GM19025 (cell line): ENCODE measurements at regions not wholly inside any gene's neighbourhood (a gene's known extent, or its start where the extent isn't known, plus 50 kb on each side); places are given as distances from the start of the nearest gene placed in this dataset.

Experiments
- ATAC-seq: cut with Tn5 transposase; IDR thresholded peaks from one replicate; pipeline ENCODE4 v1.9.1; 2021; ENCODE audit warnings: mild to moderate bottlenecking, low read depth, moderate library complexity; ENCODE audit not compliant: unreplicated experiment

GRCh38 chr4:23674694-23675093 is 215.2 kb downstream of the PPARGC1A start:
- no peak for ATAC-seq

- no peak for ATAC-seq
Observed at GRCh38 chr4:23667659-23668058, 222.2 kb downstream of the PPARGC1A start.

- ATAC-seq: no peak
Observed at GRCh38 chr4:23660865-23661264, 229.0 kb downstream of the PPARGC1A start.

- ATAC-seq: no peak
Observed at GRCh38 chr4:23654791-23655190, 235.1 kb downstream of the PPARGC1A start.

DNA sequence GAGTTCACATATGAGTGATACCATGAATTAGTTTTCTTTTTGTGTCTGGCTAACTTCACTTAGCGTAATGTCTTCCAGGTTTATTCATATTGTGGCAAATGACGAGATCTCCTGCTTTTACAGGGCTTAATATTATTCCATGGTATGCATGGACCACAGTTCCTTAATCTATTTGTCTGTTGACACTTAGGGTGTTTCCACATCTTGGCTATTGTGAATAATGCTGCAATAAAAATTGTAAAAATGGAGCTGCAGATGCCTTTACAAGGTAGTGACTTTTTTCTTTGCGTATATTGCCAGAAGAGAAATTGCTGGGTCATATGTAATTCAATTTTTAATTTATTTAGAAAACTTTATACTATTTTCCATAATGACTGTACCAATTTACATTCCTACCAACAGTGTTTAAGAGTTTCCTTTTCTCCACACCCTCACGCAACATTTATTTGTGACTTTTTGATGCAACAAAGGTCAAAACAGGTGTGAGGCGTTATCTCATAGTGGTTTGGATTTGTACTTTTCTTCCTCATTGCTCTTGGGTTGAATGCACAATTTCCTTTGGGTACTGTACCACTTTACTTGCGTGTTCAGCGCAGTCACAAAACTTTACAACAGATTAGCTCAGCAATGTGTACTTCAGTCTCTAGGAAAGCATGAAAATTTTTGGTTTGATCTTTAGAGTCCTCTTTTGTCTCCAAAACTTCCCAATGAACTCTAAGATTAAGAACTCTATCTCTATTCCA is 240.8 kb downstream of the PPARGC1A start:
- ATAC-seq: no peak

DNA sequence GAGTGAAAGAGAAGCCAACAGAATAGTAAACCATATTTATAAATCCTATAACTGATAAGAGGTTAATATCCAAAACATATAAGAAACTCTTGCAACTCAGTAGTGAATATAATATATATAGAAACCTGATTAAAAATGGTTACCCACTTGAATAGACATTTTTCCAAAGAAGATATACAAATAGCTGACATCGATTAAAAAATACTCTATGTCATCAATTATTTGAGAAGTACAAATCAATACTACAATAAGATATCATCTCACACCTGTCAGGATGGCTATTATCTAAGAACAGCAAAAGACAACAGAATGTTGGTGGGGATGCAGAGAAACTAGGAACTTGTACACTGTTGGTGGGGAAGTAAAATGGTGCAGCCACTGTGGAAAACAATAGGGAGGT is 254.4 kb downstream of the PPARGC1A start:
- ATAC-seq: no peak

DNA sequence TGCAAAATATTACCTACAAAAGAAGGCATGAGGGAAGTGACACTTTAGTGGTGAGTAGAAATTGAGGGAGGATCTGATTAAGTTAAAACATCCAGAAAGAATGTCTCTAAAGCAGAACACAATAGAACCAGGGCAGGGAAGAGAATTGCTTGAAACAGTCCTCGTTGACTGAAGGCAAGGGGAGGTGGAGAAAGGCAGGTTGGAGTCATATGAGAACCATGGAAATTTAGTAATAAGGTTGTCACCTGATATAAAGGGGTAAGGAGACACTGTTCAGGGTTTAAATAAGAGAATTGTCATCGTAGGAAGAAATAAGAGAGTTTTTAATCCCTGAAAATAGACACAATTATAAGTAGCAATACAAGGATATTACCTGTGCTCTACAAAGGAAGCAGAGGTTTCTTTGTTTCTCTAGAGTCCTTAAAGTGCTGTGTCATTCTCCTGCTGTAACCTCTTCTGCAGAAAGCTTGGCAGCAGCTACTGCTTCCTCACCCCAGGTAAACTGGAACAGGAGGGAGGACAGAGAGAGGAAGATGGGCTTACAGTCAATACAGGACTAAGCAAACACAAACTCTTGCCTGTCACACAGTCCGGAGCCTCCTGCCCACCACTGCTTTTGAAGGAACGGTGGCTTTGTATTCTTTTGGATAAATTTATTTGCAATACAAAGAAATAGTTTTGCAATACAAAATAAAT is 258.4 kb downstream of the PPARGC1A start:
- no peak for ATAC-seq

DNA sequence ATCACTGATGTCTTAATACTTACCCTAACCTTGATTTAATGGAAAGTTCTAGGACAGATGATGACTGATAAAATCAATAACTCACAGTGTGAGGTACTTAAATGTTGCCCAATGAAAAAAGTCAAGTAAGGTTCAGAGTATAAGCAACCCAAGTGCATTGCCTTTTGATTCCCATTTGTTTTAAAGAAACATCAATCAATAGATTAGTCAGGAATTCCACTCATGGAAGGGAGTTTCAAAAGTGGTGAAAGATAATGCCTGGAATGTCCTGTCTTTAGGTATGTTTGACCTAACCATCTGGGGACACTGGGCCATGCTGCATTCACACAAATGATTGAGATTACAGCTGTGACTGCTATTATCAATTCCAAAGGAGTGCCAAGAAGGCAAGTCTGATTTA is 259.7 kb downstream of the PPARGC1A start:
- no peak for ATAC-seq

- ATAC-seq: no peak
Observed at GRCh38 chr4:23629421-23629820, 260.4 kb downstream of the PPARGC1A start.

- no peak for ATAC-seq
Observed at GRCh38 chr4:23614284-23614892, 275.5 kb downstream of the PPARGC1A start.

DNA sequence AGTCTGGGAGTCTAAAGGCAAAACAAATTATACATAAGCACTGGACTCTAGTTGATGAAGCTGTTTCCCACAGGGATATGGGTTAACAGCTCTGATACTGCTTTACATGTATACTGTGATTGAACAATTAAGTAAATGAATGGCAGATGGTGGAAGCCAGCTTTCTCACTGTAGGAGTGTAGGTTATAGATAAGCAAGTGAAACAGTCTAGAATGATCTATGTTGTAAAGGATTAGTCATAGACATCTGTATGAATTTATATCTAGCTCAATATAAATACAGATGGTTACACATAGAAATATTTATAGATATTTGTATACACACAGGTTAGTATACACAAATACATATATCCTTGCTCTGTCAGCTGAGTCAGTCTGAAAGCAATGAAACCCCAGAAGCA is 276.1 kb downstream of the PPARGC1A start:
- ATAC-seq: no peak

GRCh38 chr4:23602720-23603119 is 287.1 kb downstream of the PPARGC1A start:
- no peak for ATAC-seq

DNA sequence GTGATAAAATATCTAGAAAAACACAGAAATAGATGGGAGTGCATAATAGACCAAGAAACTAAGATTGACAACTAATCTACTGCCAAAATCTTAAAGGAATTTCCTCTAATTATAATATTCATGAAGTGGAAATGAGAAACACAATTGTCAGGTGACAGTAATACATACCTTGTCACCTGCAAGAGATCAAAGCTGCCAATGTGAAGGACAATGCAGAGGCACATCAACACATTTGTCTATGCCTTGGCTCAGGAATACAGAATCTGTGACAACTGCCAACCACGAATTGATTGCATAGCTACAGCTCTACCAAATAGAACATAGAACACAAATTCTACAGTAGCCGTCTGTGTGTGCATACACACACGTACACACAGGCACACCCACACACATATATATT is 295.7 kb downstream of the PPARGC1A start:
- ATAC-seq: no peak

- no peak for ATAC-seq
Observed at GRCh38 chr4:23590431-23590830, 299.4 kb downstream of the PPARGC1A start.

DNA sequence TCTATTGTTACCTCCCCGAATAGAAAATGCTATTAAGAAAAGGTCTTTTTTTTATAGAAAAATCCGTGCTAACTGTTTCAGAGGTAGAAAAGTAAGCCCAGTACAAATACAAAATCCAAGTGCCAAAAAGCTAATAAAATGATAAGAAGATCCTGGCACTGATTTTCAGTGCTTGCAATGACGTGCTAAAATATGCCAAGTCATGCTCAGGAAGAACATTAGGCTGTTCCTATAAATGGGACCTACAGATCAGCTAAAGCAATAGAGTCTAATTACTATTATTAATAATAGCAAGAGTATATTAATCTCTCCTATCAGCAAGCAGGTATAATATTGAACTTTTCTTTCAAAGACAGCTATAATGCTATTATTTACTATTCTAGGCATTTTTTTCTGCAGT is 305.8 kb downstream of the PPARGC1A start:
- no peak for ATAC-seq

- no peak for ATAC-seq
Observed at GRCh38 chr4:23582671-23583070, 307.2 kb downstream of the PPARGC1A start.

DNA sequence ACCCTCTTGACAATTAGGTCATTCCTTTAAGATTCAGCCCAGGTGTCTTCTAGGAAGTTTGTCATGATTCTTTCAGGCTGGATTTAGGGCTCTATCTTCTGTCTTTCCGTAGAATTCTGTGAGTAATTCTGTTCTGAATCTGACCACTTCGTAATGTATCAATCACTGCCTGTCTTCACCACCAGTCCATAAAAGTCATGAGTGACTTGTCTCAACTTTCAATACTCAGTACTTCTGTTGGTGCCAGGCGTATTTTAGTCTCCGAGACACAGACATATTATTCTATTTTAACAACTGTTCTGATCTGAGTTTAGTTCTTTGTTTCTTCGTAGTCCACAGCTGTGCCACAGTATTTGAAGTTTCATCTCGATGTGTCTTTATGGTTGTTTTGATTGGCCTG is 310.7 kb downstream of the PPARGC1A start:
- ATAC-seq: no peak

DNA sequence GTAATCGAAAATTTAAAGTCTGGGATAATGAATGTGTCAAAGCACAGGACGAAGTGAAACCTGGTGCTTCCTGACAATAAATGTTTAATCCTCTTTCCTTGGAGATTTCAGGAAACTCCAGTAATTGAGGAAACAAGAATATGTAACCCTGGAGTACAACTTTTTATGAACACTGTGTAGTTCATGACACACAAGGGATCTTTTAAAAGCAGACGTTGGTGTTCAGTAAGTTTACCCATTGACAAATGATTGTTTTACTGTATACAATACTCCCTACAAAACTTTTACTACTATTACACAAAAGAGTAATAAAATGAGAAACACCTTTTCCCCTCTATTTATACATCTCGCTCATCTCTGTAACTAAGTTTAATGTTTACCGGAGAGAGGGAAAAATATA is 312.4 kb downstream of the PPARGC1A start:
- no peak for ATAC-seq

DNA sequence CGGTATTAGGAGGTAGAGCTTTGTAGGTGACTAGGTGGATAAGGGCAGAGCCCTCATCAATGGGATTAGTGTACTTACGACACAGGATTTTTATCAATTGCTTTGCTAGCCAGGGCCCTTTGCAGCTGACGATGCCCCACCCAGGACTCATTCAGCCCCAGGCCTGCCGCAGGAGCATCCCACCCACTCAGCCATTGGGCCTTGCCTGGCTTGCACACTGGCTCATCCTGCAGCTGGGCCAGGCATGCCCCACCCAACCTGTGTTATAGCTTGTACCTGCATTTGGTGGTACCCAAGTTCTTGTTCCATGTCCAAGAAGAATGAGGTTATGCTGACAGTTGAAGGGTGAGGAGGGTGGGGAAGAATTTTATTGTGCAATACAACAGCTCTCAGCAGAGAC is 317.5 kb downstream of the PPARGC1A start:
- no peak for ATAC-seq

DNA sequence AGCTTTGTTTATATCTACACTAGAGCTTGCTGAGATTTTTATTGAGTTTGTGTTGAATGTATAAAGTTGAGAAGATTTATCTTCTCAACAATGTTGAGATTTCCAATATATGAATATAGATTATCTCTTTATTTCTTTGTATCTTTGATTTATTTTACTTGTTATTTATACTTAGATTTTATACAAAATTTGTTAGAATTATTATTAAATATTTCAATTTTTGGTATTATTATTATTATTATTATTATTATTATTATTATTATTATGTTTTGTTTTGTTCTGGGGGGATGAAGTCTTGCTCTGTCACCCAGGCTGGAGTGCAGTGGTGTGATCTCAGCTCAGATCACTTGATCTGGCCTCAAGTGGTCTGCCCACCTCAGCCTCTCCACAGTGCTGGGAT is 322.5 kb downstream of the PPARGC1A start:
- ATAC-seq: no peak

DNA sequence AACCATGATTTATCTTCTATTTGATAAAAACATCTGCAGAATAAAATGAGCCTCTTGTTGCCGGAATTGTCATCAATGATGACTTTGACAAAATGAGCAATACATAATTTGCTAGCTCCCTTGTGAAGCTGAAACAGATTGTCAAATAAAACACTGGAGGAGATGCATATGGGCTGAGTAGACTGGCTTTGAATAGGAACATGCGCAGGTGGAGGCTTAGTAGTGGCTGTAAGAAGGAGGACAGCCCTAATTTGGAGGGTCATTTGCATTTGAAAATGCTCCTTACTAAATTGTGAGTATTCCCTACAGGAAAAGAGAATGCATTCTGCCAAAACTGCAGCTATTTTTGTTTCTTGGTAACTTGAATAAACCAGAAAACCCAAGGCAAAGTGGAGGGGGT is 329.1 kb downstream of the PPARGC1A start:
- ATAC-seq: no peak

DNA sequence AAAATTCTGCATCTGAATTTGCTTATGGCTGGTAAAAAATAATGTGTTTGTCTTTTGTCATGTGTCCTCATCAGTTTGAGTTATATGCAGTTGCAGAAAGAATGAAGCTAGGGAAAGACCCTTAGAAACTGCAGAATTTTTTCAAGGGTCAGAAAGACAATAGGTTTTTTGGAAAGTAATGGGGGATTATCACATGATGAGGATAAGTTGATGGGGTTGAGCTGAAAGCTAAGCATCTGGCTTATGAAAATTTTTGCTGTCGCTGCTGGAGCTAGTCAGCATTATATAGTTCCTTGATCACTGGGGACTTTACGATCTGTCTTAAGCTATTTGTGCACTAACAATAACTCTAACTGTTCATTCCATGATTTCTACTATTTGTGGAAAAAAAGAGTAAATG is 331.7 kb downstream of the PPARGC1A start:
- ATAC-seq: no peak
